Stimulated activated CD8-positive, alpha-beta memory T cell treated with anti-CD3 and anti-CD28 coated beads, Interleukin-7, amount 100 ng/mL, for 48 hours (primary cell): ENCODE measurements at regions not wholly inside any gene's neighbourhood (a gene's known extent, or its start where the extent isn't known, plus 50 kb on each side); places are given as distances from the start of the nearest gene placed in this dataset.

Experiments
- DNase-seq, 2 donors: peaks; one replicate each; pipeline ENCODE4 v3.0.0-alpha.2; 2020; ENCODE audit warnings: low read depth in 1 of 2; ENCODE audit errors: extremely low read depth in 1 of 2

- DNase-seq = no peak
Measured at GRCh38 chr7:130989101-130989795, 255.2 kb upstream of the KLF14 start.

DNA sequence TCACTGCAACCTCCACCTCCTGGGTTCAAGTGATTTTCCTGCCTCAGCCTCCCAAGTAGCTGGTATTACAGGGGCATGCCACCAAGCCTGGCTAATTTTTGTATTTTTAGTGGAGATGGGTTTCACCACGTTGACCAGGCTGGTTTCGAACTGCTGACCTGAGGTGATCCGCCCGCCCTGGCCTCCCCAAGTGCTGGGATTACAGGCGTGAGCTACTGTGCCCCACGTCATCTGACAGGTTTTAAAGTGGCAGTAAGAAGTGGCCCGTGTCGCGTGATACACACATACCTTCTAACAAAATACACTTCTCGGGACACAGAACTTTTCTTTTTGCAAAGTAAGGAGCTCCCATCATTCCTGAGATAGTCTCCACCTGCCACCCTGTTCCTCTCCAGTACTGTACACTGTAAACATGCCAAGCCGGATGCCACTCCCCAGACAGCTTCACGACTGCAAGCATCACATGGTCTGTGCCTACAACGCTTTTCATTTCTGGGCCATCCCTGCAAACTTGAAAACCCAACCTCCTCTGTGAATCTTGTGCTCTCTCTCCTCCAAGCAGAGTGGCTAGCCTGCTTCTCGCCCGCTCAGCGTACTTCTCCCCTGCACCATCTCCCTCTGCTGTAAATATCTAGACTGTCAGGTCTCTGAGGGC, 256.3 kb upstream of the KLF14 start:
- DNase-seq = no peak

- DNase-seq = no peak
Measured at GRCh38 chr7:130993671-130994365, 259.8 kb upstream of the KLF14 start.

DNA sequence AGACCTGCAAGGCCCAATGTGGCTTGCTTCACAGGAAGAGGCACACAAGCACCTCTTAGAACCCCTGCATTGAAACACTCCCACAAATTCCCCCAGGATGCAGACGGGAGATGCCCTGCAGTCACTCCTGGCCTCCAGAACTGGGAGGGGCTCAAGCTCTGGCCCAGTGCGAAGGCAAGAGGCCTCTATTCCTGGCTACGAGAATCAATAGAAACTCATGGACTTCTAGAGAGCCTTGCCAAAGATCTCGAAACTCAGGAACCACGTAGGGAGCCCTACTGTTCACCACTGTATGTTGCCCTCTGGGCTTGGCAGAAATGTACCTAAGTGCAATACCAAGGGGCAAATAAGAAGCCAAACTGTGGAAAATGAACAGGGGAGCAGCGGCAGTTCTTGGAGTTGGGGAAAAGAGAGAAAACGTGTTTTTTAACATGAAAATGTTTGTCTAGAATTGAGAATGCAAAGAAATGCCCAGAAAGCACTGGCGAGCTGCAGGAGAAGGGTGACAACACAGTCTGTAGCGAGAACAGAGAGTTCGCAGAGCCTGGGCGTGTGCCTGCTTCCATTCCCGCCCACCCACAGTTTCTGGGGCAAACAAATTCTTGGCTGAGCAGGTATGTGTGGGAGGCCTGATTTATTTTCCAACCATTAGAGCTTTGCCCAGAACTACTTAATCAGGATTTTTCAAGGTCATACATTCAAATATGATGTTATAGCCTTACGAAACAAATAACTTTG, 260.5 kb upstream of the KLF14 start:
- DNase-seq = no peak

GRCh38 chr7:130995252-130996081, 261.5 kb upstream of the KLF14 start:
- no peak for DNase-seq

DNA sequence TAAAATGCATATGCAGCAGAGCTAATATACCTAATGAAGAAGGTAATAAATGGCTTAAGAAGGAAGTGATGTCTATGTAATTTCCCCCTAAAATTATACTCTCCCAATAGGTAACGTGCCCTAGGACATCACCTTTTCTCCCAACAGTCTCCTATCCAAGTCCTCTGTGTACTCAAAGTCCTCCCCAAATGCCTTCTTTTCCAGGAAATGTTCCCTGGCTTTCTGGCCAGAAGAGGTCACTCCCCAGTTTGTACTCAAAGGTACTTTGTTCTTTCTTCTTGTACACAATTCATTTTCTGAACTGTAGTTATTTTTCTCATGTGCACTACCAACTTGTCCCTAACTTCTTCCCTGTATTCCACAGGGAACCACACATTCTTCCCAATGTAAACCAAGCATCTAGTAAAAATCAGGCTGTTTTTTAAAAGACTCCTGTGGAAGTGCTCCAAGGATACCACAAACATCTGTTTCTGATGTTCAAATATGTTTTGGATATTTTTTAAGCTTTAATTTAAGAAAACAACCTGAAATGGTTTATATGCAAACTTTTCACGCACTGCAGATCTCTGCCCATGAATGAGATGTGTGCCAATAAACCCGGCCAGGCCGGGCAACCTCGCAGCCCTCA, 262.3 kb upstream of the KLF14 start:
- no peak for DNase-seq

DNA sequence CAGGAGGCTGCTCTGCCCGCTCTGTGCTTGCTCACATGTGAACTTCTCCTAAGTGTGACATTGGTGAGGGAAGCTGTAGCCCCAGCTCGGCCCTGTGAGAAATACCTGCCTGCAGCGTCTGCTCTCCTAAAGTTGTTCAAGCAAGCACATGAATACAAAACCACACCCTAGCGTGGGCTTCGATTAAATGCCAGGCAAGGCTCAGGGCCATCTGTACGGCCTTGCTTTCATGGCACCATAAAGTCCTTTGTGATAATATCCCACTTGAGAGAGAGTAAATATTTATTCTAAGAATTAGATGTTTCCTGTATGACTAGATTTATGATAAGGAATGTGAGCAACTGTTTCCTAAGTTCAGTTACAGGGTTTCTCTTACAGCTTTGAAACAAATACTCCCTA, 262.8 kb upstream of the KLF14 start:
- no peak for DNase-seq

DNA sequence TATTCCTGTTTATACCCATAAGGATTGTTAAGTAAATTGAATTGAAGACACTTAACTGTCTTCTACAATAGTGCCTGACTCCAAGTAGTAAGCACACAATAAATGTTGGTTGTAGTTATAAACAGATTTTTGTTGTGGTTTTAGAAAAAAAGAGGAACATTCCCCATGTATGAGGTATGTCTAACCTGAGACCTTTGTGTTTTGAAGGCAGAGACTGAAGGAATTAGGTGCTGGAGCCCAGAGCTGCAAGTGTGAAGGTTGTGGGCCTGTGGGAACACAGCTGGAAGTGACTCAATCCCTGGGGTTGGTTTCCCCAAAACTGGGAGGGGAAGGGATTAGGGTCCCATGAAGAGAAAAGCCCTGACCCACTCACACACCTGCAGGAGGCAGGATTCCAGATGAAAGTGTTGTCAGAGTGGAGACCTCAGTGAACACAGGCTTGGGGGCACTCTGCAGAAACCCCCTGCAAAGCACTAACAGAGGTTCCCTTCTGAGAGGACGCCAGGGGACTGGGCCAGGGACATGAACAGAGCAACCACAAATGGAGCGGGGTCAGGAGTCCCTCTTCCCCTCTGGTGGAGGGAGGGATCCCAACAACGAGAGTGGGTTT, 265.1 kb upstream of the KLF14 start:
- DNase-seq = no peak

DNA sequence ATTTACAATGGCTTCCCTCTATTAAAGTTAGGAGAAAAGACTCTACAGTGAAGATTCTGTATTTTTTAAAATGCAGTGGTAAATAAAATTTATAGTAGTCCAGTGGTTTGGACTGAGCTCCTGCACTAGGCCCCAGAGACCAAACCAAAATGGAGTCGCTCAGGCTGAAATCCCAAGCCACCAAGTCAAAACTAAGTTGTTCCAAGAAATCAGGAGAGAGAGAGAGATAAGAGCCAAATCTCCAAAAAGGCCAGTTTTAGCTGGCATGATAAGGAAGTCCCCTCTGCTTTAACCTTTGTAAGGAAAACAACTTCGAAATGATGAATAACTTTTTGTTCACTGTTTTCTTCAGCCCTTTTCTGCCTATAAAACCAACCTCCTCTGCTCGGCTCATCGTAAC, 265.9 kb upstream of the KLF14 start:
- DNase-seq = no peak

DNA sequence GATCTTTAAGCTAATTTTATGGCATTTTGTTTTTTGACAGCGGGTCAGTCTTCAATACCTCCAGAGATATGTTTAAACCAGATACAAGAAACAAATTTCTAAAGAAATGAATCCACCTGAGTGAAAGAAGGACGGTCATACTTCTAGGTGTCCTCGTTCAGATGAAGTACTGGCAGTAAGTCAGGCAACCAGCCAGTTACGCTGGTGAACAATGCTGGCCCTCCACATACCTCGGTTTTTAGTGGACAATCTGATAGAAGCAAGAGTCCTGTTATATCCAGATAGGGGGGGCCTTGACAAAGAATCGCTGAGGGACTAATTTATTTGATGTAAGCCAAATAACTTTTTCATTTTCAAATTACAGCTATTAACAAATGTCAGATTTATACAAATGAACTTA, 266.4 kb upstream of the KLF14 start:
- DNase-seq = no peak

DNA sequence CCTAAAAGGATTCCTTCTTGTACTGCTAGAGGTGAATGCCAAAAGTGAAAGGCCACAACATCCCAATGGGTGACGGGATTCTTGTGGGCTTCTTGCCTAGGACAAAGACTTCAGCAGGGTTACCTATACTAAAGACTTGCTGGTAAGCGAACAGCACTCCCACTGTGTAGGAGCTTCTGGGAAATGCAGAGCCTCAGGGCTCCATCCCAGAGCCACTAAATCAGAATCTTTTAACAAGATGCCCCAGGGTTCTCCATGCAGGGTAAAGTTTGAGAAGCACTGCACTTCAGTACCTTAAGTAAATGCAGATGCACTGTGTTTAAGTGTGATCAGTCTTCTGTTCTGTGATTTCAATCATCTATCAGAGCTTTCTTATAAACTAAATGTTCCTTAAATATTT, 266.9 kb upstream of the KLF14 start:
- no peak for DNase-seq

GRCh38 chr7:131002600-131002999, 268.6 kb upstream of the KLF14 start:
- DNase-seq = no peak

- no peak for DNase-seq
Measured at GRCh38 chr7:131003634-131004033, 269.6 kb upstream of the KLF14 start.

- no peak for DNase-seq
Measured at GRCh38 chr7:131004371-131004770, 270.4 kb upstream of the KLF14 start.

- DNase-seq = no peak
Measured at GRCh38 chr7:131007439-131008330, 273.7 kb upstream of the KLF14 start.

- DNase-seq = no peak
Measured at GRCh38 chr7:131008840-131009711, 275.1 kb upstream of the KLF14 start.

DNA sequence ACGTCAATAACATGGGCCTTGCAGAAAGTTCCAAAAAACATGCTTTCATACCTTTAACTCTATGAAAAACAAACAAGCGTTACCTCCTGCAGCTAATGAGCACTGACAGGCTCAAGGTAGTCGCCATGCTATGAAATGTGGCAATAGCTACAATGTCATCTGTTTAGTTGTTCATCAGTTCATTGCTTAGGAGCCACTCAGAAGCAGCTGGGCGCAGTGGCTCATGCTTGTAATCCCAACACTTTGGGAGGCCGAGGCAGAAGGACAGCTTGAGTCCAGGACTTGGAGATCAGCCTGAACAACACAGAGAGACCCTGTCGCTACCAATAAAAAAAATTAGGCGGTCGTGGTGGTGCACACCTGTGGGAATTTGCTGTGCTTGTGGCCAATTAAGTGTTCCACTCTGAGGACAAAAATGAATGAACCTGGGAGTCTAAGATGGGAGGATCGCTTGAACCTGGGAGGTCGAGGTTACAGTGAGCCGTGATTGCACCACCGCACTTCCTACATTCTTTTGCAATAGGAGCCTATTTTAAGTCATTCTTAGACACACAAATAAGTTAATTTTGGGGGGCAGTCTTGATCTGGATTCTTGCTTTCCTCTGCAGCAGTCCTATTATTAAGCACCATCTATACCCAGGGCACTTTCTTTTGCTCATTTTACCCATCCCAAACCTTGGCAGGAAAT, 276.2 kb upstream of the KLF14 start:
- no peak for DNase-seq
